ENCODE measurements at regions not wholly inside any gene's neighbourhood (a gene's known extent, or its start where the extent isn't known, plus 50 kb on each side); places are given as distances from the start of the nearest gene placed in this dataset.

DNA sequence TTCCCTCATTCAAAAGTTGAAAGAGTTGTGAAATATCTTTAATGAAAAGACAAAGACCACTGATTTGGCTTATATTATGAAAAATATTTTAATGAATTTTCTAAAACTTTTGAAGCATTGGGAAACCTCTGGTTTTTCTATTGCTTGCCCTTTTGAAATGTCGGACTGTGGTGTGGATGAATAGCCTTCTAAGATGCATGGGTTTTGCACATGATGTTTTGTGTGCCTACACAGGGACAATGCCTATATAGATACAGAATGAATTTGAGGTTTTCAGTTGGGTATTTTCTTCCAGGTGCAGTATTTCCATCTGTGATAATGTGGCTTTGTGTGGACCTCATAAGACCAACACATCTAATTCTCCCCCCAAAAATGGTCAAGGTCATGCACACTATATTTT lies 1437.9 kb downstream of the REEP3 start:
- Histone ChIP-seq H3K27ac (no peak overlapping the region), H3K27me3 (no peaks in the 10 kb centered on the region), H3K9me3 (no peaks in the 10 kb centered on the region), H3K36me3 (no peaks in the 10 kb centered on the region), H3K4me3 (no peak overlapping the region), H3K4me1 (ENCODE audit: insufficient read depth) (no peaks in the 10 kb centered on the region)
- WGBS, 3 donors = 94 to 96% (median 95%) methylated on average over 1 of the region's 1 CpG
- TF ChIP-seq, protein P1, sequence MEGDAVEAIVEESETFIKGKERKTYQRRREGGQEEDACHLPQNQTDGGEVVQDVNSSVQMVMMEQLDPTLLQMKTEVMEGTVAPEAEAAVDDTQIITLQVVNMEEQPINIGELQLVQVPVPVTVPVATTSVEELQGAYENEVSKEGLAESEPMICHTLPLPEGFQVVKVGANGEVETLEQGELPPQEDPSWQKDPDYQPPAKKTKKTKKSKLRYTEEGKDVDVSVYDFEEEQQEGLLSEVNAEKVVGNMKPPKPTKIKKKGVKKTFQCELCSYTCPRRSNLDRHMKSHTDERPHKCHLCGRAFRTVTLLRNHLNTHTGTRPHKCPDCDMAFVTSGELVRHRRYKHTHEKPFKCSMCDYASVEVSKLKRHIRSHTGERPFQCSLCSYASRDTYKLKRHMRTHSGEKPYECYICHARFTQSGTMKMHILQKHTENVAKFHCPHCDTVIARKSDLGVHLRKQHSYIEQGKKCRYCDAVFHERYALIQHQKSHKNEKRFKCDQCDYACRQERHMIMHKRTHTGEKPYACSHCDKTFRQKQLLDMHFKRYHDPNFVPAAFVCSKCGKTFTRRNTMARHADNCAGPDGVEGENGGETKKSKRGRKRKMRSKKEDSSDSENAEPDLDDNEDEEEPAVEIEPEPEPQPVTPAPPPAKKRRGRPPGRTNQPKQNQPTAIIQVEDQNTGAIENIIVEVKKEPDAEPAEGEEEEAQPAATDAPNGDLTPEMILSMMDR (IDR thresholded peaks at IDR 0.05) = no peak
- intact Hi-C loops (cut with DNase I) = no loop called here
- DNase-seq = no peak

GRCh38 chr10:64959883-64960282 lies 1438.7 kb downstream of the REEP3 start:
- H3K9me3 ChIP-seq = no peaks in the 10 kb centered on the region
- no peak for DNase-seq
- no peak overlapping the region for H3K27ac ChIP-seq
- intact Hi-C loops (cut with DNase I) = no loop called here
- H3K4me1 ChIP-seq (ENCODE audit: insufficient read depth) = no peaks in the 10 kb centered on the region
- TF ChIP-seq EP300 (IDR thresholded peaks at IDR 0.05) = no peak
- no peak for TF ChIP-seq POLR2A (IDR thresholded peaks at IDR 0.05)
- TF ChIP-seq, protein P1 (IDR thresholded peaks at IDR 0.05) = no peak
- WGBS, 3 donors = 72 to 77% (median 77%) methylated on average over 2 of the region's 2 CpGs
- H3K36me3 ChIP-seq = no peaks in the 10 kb centered on the region
- H3K4me3 ChIP-seq = no peak overlapping the region
- H3K27me3 ChIP-seq = no peaks in the 10 kb centered on the region

GRCh38 chr10:64973391-64973790 lies 1452.2 kb downstream of the REEP3 start:
- TF ChIP-seq POLR2A (IDR thresholded peaks at IDR 0.05) (no peak), EP300 (IDR thresholded peaks at IDR 0.05) (no peak)
- TF ChIP-seq, protein P1 (IDR thresholded peaks at IDR 0.05) = no peak
- H3K4me3 ChIP-seq = no peak overlapping the region
- no peaks in the 10 kb centered on the region for H3K9me3 ChIP-seq
- intact Hi-C loops (cut with DNase I) = no loop called here
- 61 to 75% (median 68%) methylated on average over 2 of the region's 2 CpGs for WGBS, 3 donors
- H3K4me1 ChIP-seq (ENCODE audit: insufficient read depth) = no peaks in the 10 kb centered on the region
- H3K27ac ChIP-seq = no peak overlapping the region
- no peaks in the 10 kb centered on the region for H3K36me3 ChIP-seq
- no peak for DNase-seq
- no peaks in the 10 kb centered on the region for H3K27me3 ChIP-seq

GRCh38 chr10:64976150-64976549 lies 1454.9 kb downstream of the REEP3 start:
- TF ChIP-seq, protein P1 (IDR thresholded peaks at IDR 0.05) = no peak
- no peak for TF ChIP-seq POLR2A (IDR thresholded peaks at IDR 0.05)
- TF ChIP-seq EP300 (IDR thresholded peaks at IDR 0.05) = no peak
- intact Hi-C loops (cut with DNase I) = no loop called here
- no peaks in the 10 kb centered on the region for H3K9me3 ChIP-seq
- H3K4me1 ChIP-seq (ENCODE audit: insufficient read depth) = no peaks in the 10 kb centered on the region
- no peaks in the 10 kb centered on the region for H3K27me3 ChIP-seq
- no peak overlapping the region for H3K27ac ChIP-seq
- no peak for DNase-seq
- WGBS, 3 donors = 86 to 90% (median 89%) methylated on average over 2 of the region's 2 CpGs
- H3K36me3 ChIP-seq = no peaks in the 10 kb centered on the region
- no peak overlapping the region for H3K4me3 ChIP-seq

GRCh38 chr10:64977915-64978314 lies 1456.7 kb downstream of the REEP3 start:
- no peak for DNase-seq
- no peaks in the 10 kb centered on the region for H3K9me3 ChIP-seq
- no peaks in the 10 kb centered on the region for H3K36me3 ChIP-seq
- no peak overlapping the region for H3K4me3 ChIP-seq
- H3K27ac ChIP-seq = no peak overlapping the region
- no peaks in the 10 kb centered on the region for H3K4me1 ChIP-seq (ENCODE audit: insufficient read depth)
- no peaks in the 10 kb centered on the region for H3K27me3 ChIP-seq
- TF ChIP-seq EP300 (IDR thresholded peaks at IDR 0.05) (no peak), POLR2A (IDR thresholded peaks at IDR 0.05) (no peak)
- TF ChIP-seq, protein P1 (IDR thresholded peaks at IDR 0.05) = no peak
- intact Hi-C loops (cut with DNase I) = no loop called here
